Fibroblast of lung (primary cell): ENCODE measurements at regions not wholly inside any gene's neighbourhood (a gene's known extent, or its start where the extent isn't known, plus 50 kb on each side); places are given as distances from the start of the nearest gene placed in this dataset.

Source experiments
- DNase-seq, 2 donors: peaks; one replicate each; pipeline versions ENCODE4 v3.0.0 to v3.0.0-alpha.2; 2010; ENCODE audit warnings: low read depth in 2 of 2
- H2AFZ ChIP-seq: 2 replicates; pipeline ENCODE4 v1.5.1; 2012; ENCODE audit warnings: low read length, control low read depth, inconsistent platforms
- H3K27ac ChIP-seq: 2 replicates; pipeline ENCODE4 v1.5.1; 2011; ENCODE audit warnings: low read length, control low read depth; ENCODE audit not compliant: insufficient read depth
- H3K27me3 ChIP-seq: 2 replicates; pipeline ENCODE4 v1.5.1; 2011; ENCODE audit warnings: mild to moderate bottlenecking, low read length; ENCODE audit not compliant: control insufficient read depth, insufficient read depth
- H3K36me3 ChIP-seq: 2 replicates; pipeline ENCODE4 v1.5.1; 2011; ENCODE audit warnings: low read length; ENCODE audit not compliant: control insufficient read depth, insufficient read depth
- H3K4me1 ChIP-seq: 2 replicates; pipeline ENCODE4 v1.5.1; 2011; ENCODE audit warnings: low read length; ENCODE audit not compliant: control insufficient read depth, insufficient read depth; ENCODE audit errors: extremely low read depth
- H3K4me2 ChIP-seq: 2 replicates; pipeline ENCODE4 v1.5.1; 2011; ENCODE audit warnings: low read length, control low read depth; ENCODE audit not compliant: insufficient read depth; ENCODE audit errors: extremely low read depth
- H3K4me3 ChIP-seq, 4 experiments: fragments of 200-600 bp in 1 of 4; sonication (generic) in 1 of 4; replicated peaks in 1 of 4; 2 replicates each; pipeline ENCODE4 v1.5.1; 2011 to 2016; ENCODE audit warnings: low read length in 4 of 4, low read depth in 3 of 4, mild to moderate bottlenecking in 3 of 4, control low read depth in 2 of 4, inconsistent platforms in 1 of 4, mixed read lengths in 1 of 4; ENCODE audit not compliant: insufficient read depth in 1 of 4; ENCODE audit errors: control extremely low read depth in 1 of 4
- H3K79me2 ChIP-seq: 2 replicates; pipeline ENCODE4 v1.5.1; 2012; ENCODE audit warnings: mild to moderate bottlenecking, low read length, inconsistent platforms; ENCODE audit not compliant: control insufficient read depth, insufficient read depth
- H3K9ac ChIP-seq: 2 replicates; pipeline ENCODE4 v1.5.1; 2011; ENCODE audit warnings: mild to moderate bottlenecking, low read length, control low read depth; ENCODE audit not compliant: insufficient read depth
- H3K9me3 ChIP-seq: 2 replicates; pipeline ENCODE4 v1.5.1; 2012; ENCODE audit warnings: low read depth, low read length; ENCODE audit not compliant: control insufficient read depth, insufficient read depth
- H4K20me1 ChIP-seq: 2 replicates; pipeline ENCODE4 v1.5.1; 2011; ENCODE audit warnings: low read length; ENCODE audit not compliant: control insufficient read depth, insufficient read depth; ENCODE audit errors: extremely low read depth
- EZH2 ChIP-seq: IDR thresholded peaks from 2 replicates; pipeline ENCODE4 v1.5.1; 2012; ENCODE audit warnings: low read length, control low read depth, mild to moderate bottlenecking; ENCODE audit errors: missing control alignments
- TF ChIP-seq, protein P1 (sequence below), 2 donors: IDR thresholded peaks in 1 of 2; conservative IDR thresholded peaks in 1 of 2; 1 replicate in 1 of 2; 2 replicates in 1 of 2; pipeline ENCODE4 v1.5.1; 2011 to 2012; ENCODE audit warnings: low read length in 2 of 2, control low read depth in 1 of 2, inconsistent platforms in 1 of 2, low read depth in 1 of 2, mild to moderate bottlenecking in 1 of 2

DNA sequence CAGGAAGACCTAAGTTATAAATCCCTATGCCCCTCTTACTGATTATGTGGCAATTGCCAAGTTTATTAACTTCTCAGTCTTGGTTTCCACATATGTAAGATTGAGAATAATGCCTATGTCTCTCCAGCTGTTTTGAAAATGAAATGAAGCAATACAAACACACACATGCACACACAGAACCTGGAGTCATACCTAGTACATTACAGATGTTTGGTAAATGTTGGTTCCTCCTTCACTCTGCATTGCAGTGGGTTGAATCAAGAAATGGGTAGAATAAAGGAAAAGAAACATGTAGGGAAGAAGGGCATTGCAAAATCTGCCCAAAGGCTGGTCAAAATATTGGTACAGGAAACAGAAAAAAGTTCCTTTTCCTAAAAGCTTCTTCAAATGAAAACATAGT is 309.9 kb upstream of the EMCN start:
- Histone ChIP-seq H2AFZ (no peak overlapping the region), H3K9ac (no peak overlapping the region), H3K27ac (no peak overlapping the region), H3K36me3 (no peaks in the 10 kb centered on the region), H3K4me1 (no peaks in the 10 kb centered on the region), H3K79me2 (no peaks in the 10 kb centered on the region), H3K4me2 (no peak overlapping the region), H3K9me3 (no peaks in the 10 kb centered on the region), H4K20me1 (no peaks in the 10 kb centered on the region), H3K27me3 (no peaks in the 10 kb centered on the region), H3K4me3 (no peak overlapping the region)
- no peak for TF ChIP-seq EZH2
- DNase-seq = no peak

DNA sequence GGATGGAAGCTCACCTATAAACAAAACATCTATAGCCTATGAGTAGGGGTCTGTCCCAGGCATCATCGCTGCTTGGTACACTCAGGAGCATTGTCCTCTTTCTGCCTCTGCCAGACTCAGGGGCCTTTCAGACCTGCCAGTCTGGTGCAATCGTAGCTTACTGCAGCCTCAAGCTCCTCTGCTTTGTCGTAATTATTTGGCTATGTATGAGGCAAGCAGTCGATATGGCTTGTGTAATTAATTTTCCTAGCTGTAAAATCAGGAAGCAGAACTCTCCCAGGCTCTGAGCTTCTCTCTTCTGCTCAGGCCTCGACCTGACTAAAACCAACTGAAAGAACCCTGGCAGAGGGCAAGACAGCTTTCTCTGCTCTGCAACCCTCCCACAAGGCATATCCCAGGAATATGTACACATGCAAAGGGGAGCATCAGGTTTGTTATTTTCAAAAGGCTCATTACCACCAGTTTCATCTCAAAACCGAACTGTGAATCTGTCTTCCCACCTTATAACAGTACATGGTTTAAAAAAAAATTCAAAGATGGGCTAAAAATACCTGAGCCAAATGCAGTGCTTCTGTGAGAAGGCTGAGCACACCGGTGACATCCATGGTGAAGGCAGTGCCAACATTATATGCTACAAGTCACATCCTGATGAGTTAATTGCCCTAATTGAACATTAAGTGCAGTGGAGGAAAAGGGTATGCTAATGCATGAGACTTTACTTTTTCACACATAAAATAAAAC is 309.2 kb upstream of the EMCN start:
- Histone ChIP-seq H3K27ac (no peak overlapping the region), H3K79me2 (no peaks in the 10 kb centered on the region), H3K4me3 (no peak overlapping the region), H3K4me1 (no peaks in the 10 kb centered on the region), H4K20me1 (no peaks in the 10 kb centered on the region), H3K9ac (no peak overlapping the region), H2AFZ (no peak overlapping the region), H3K27me3 (no peaks in the 10 kb centered on the region), H3K36me3 (no peaks in the 10 kb centered on the region), H3K9me3 (no peaks in the 10 kb centered on the region), H3K4me2 (no peak overlapping the region)
- no peak for DNase-seq
- TF ChIP-seq EZH2 = no peak
- TF ChIP-seq, protein P1, sequence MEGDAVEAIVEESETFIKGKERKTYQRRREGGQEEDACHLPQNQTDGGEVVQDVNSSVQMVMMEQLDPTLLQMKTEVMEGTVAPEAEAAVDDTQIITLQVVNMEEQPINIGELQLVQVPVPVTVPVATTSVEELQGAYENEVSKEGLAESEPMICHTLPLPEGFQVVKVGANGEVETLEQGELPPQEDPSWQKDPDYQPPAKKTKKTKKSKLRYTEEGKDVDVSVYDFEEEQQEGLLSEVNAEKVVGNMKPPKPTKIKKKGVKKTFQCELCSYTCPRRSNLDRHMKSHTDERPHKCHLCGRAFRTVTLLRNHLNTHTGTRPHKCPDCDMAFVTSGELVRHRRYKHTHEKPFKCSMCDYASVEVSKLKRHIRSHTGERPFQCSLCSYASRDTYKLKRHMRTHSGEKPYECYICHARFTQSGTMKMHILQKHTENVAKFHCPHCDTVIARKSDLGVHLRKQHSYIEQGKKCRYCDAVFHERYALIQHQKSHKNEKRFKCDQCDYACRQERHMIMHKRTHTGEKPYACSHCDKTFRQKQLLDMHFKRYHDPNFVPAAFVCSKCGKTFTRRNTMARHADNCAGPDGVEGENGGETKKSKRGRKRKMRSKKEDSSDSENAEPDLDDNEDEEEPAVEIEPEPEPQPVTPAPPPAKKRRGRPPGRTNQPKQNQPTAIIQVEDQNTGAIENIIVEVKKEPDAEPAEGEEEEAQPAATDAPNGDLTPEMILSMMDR (conservative IDR thresholded peaks at IDR 0.05 in 1 of 2, IDR thresholded peaks at IDR 0.05 in 1 of 2; ENCODE audit: low read depth in 1 of 2, low read length in 2 of 2) = no peak

DNA sequence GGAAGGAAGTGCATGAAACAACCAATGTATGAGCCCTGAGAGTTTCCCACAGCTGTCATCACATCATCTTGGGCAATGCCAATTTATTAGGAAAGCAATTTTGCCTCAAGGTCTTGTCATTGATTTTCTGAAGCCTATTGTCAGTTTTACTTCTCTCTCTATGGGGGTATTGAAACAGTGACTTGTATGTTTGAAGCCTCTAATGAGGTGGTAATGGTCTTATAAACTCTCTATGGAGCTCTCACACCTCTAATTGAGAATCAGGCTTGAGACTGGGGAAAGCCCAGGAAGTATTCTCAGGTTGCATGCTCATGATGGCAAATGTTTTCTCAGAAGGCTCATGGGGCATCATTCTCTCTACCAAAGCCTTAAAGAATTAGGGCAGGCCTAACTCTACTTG is 308.2 kb upstream of the EMCN start:
- Histone ChIP-seq H3K4me3 (no peak overlapping the region), H3K79me2 (no peaks in the 10 kb centered on the region), H3K27me3 (no peaks in the 10 kb centered on the region), H3K27ac (no peak overlapping the region), H3K9ac (no peak overlapping the region), H3K4me1 (no peaks in the 10 kb centered on the region), H4K20me1 (no peaks in the 10 kb centered on the region), H3K9me3 (no peaks in the 10 kb centered on the region), H3K36me3 (no peaks in the 10 kb centered on the region), H3K4me2 (no peak overlapping the region), H2AFZ (no peak overlapping the region)
- TF ChIP-seq, protein P1 (conservative IDR thresholded peaks at IDR 0.05 in 1 of 2, IDR thresholded peaks at IDR 0.05 in 1 of 2; ENCODE audit: low read depth in 1 of 2, low read length in 2 of 2) = no peak
- no peak for DNase-seq
